SK-N-SH treated with all-trans-retinoic acid at 6 μM for 48 hours (cell line): ENCODE measurements at regions not wholly inside any gene's neighbourhood (a gene's known extent, or its start where the extent isn't known, plus 50 kb on each side); places are given as distances from the start of the nearest gene placed in this dataset.

Source experiments
- RARB ChIP-seq: fragments of 250-450 bp; sonication (Bioruptor Pico); IDR thresholded peaks from 2 replicates; pipeline ENCODE4 v1.8.0; 2021; ENCODE audit warnings: mild to moderate bottlenecking, moderate library complexity
- TF ChIP-seq, protein P1 (sequence below): fragments of 250-450 bp; sonication (Bioruptor Pico); IDR thresholded peaks from 2 replicates; pipeline ENCODE4 v1.8.0; 2020; ENCODE audit warnings: mild to moderate bottlenecking, moderate library complexity, borderline replicate concordance
- TF ChIP-seq, protein P2 (sequence below): fragments of 250-450 bp; sonication (Bioruptor Pico); IDR thresholded peaks from 2 replicates; pipeline ENCODE4 v1.5.1; 2020; ENCODE audit warnings: low read depth, mild to moderate bottlenecking, moderate library complexity

DNA sequence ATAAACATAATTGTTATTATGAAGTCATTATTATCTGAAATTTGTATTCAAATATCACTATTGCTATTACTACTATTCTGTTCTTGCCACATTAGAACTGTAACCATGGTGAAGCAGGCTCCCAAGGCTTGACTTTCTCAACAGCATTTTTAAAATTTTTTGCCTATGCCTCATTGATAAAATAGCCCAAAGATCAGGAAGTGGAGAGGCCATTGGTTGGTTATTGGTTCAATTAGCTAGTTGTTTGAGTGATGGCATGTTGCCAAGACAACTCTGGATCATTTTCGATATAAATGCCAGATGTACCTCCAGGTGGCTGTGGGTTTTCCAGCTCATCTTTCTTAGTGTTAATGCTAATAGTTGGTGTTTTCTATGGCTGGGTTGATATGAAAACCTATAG, 513.5 kb downstream of the TRIB2 start:
- TF ChIP-seq, protein P1, sequence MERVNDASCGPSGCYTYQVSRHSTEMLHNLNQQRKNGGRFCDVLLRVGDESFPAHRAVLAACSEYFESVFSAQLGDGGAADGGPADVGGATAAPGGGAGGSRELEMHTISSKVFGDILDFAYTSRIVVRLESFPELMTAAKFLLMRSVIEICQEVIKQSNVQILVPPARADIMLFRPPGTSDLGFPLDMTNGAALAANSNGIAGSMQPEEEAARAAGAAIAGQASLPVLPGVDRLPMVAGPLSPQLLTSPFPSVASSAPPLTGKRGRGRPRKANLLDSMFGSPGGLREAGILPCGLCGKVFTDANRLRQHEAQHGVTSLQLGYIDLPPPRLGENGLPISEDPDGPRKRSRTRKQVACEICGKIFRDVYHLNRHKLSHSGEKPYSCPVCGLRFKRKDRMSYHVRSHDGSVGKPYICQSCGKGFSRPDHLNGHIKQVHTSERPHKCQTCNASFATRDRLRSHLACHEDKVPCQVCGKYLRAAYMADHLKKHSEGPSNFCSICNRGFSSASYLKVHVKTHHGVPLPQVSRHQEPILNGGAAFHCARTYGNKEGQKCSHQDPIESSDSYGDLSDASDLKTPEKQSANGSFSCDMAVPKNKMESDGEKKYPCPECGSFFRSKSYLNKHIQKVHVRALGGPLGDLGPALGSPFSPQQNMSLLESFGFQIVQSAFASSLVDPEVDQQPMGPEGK = no peak
- TF ChIP-seq, protein P2, sequence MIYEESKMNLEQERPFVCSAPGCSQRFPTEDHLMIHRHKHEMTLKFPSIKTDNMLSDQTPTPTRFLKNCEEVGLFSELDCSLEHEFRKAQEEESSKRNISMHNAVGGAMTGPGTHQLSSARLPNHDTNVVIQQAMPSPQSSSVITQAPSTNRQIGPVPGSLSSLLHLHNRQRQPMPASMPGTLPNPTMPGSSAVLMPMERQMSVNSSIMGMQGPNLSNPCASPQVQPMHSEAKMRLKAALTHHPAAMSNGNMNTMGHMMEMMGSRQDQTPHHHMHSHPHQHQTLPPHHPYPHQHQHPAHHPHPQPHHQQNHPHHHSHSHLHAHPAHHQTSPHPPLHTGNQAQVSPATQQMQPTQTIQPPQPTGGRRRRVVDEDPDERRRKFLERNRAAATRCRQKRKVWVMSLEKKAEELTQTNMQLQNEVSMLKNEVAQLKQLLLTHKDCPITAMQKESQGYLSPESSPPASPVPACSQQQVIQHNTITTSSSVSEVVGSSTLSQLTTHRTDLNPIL = no peak
- TF ChIP-seq RARB = no peak
